ENCODE measurements at regions not wholly inside any gene's neighbourhood (a gene's known extent, or its start where the extent isn't known, plus 50 kb on each side); places are given as distances from the start of the nearest gene placed in this dataset.
"Not testable (repeated sequence)": the region's sequence is repeated elsewhere in the genome, so short reads cannot be mapped to it uniquely, and the experiment has no call there.

DNA sequence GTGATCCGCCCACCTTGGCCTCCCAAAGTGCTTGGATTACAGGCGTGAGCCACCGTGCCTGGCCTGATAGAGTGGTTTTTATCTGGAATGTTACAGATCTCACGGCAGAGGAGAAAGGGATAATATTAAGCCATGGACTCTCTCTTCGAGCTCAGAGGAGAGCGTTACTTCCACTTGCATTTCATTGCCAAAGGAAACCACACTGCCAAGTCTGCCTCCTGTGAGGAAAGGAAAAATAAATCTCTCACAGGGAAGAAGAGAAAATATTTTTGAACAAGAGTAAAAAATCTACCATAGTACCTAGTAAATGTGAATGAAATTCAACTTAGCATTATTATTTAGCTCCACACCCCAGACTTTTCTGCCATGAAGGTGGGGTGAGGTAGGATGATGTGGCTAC is 319.2 kb upstream of the PRICKLE1 start:
- H2AFZ ChIP-seq (replicated peaks): no peak overlapping the region
- H3K4me1 ChIP-seq: no peaks in the 10 kb centered on the region
- H3F3A ChIP-seq (ENCODE audit: low read depth): no peaks in the 10 kb centered on the region
- no peak for TF ChIP-seq EZH2 (IDR thresholded peaks at IDR 0.05)
- TF ChIP-seq, protein P1, sequence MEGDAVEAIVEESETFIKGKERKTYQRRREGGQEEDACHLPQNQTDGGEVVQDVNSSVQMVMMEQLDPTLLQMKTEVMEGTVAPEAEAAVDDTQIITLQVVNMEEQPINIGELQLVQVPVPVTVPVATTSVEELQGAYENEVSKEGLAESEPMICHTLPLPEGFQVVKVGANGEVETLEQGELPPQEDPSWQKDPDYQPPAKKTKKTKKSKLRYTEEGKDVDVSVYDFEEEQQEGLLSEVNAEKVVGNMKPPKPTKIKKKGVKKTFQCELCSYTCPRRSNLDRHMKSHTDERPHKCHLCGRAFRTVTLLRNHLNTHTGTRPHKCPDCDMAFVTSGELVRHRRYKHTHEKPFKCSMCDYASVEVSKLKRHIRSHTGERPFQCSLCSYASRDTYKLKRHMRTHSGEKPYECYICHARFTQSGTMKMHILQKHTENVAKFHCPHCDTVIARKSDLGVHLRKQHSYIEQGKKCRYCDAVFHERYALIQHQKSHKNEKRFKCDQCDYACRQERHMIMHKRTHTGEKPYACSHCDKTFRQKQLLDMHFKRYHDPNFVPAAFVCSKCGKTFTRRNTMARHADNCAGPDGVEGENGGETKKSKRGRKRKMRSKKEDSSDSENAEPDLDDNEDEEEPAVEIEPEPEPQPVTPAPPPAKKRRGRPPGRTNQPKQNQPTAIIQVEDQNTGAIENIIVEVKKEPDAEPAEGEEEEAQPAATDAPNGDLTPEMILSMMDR (IDR thresholded peaks at IDR 0.05): no peak
- no peak for TF ChIP-seq EZH2phosphoT487 (IDR thresholded peaks at IDR 0.05)
- H3K9ac ChIP-seq: no peak overlapping the region
- no peaks in the 10 kb centered on the region for H4K20me1 ChIP-seq (ENCODE audit: low read depth)
- Mint-ChIP-seq H3K27ac (no peak overlapping the region), H3K27me3 (ENCODE audit: insufficient read depth, low read depth) (peaks cover 4% of the 10 kb centered on the region), H3K4me3 (no peak overlapping the region), H3K4me1 (no peaks in the 10 kb centered on the region), H3K9me3 (no peaks in the 10 kb centered on the region), H3K36me3 (no peaks in the 10 kb centered on the region)
- no peaks in the 10 kb centered on the region for H3K27me3 ChIP-seq
- H3K4me2 ChIP-seq: no peak overlapping the region
- H3K79me2 ChIP-seq (ENCODE audit: low read depth): no peaks in the 10 kb centered on the region
- H3K9me3 ChIP-seq (ENCODE audit: low read depth): no peaks in the 10 kb centered on the region
- H3K36me3 ChIP-seq: no peaks in the 10 kb centered on the region
- H3K4me3 ChIP-seq: no peak overlapping the region
- DNase-seq (ENCODE audit: low spot score): no peak
- H3K27ac ChIP-seq: no peak overlapping the region

DNA sequence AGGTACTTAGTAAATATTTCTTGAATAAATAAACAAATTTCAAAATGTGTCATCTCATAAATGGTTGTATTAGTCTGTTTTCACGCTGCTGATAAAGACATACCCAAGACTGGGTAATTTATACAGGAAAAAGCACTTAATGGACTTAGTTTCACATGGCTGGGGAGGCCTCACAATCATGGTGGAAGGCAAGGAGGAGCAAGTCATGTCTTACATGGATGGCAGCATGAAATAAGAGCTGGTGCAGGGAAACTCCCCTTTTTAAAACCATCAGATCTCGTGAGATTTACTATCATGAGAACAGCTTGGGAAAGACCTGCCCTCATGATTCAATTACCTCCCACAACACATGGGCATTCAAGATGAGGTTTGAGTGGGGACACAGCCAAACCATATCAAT is 317.3 kb upstream of the PRICKLE1 start:
- not testable (repeated sequence) for H3K9me3 Mint-ChIP-seq; H3K27ac Mint-ChIP-seq; H3K4me1 Mint-ChIP-seq; H3K4me3 ChIP-seq; H4K20me1 ChIP-seq (ENCODE audit: low read depth); H3K27ac ChIP-seq; H3K4me1 ChIP-seq; H3F3A ChIP-seq (ENCODE audit: low read depth); H3K36me3 ChIP-seq; DNase-seq (ENCODE audit: low spot score); H3K9ac ChIP-seq; H3K4me2 ChIP-seq; H3K27me3 Mint-ChIP-seq (ENCODE audit: insufficient read depth, low read depth); H3K9me3 ChIP-seq (ENCODE audit: low read depth); H3K27me3 ChIP-seq; H3K4me3 Mint-ChIP-seq; H3K79me2 ChIP-seq (ENCODE audit: low read depth); H2AFZ ChIP-seq (replicated peaks); H3K36me3 Mint-ChIP-seq

DNA sequence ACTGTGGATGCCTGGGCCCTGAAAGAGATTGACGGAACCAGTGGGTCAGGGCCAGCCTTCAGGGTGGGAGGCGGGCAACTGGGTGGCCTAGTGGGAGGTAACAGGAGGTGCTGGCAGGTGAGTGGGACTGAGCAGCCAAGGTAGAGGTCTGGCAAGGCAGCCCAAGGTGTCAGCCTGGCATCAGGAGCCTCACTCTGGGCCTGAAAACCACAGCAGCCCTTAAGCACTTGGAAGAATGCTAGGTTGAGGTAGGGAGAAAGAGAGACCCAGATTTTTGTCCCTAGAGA is 315.8 kb upstream of the PRICKLE1 start:
- Histone ChIP-seq H3K36me3 (no peaks in the 10 kb centered on the region), H3K9me3 (ENCODE audit: low read depth) (no peaks in the 10 kb centered on the region), H4K20me1 (ENCODE audit: low read depth) (no peaks in the 10 kb centered on the region), H3K9ac (no peak overlapping the region), H3K4me2 (no peak overlapping the region), H2AFZ (replicated peaks) (no peak overlapping the region), H3K27ac (no peak overlapping the region), H3K79me2 (ENCODE audit: low read depth) (no peaks in the 10 kb centered on the region), H3F3A (ENCODE audit: low read depth) (no peaks in the 10 kb centered on the region), H3K27me3 (no peaks in the 10 kb centered on the region), H3K4me3 (no peak overlapping the region), H3K4me1 (no peaks in the 10 kb centered on the region)
- DNase-seq (ENCODE audit: low spot score): no peak
- H3K4me3 Mint-ChIP-seq: no peak overlapping the region
- H3K9me3 Mint-ChIP-seq: no peaks in the 10 kb centered on the region
- TF ChIP-seq, protein P1 (IDR thresholded peaks at IDR 0.05): no peak
- H3K27me3 Mint-ChIP-seq (ENCODE audit: insufficient read depth, low read depth): peaks cover 4% of the 10 kb centered on the region
- H3K4me1 Mint-ChIP-seq: no peaks in the 10 kb centered on the region
- no peaks in the 10 kb centered on the region for H3K36me3 Mint-ChIP-seq
- no peak overlapping the region for H3K27ac Mint-ChIP-seq

DNA sequence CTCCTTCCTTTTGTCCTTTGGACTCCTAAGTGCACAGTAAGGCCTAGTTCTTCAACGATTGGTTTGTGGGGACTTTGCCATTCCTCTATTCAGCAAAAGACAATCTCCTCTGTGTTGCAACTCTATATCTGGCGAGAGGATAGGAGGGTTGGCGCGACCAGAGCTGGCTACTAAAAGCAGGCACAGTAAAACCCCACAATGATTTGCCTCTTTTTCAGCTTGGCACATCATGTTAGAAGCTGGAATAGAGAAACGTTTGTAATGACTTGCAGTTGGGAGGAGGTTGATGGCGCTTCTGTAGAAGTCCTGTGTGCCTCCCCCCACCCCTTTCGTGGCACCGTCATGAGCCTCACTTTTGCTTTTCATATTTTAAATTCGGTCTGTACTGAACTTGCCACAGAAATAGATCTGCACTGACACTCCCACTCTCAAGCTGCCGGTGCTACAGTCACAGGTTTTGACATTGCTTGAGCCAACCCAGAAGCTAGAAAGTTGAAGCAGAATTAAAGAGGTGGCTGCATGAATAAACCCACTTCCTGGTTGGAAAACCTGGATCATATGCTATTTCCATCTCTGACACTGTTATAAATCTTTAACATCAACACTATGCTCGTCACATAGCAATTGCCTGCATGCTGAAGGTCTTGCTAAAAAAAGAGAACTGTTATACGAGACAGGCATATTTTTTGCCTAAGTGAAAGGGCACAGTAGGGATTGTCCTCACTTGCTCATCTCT is 315.3 kb upstream of the PRICKLE1 start:
- no peak for TF ChIP-seq EZH2 (IDR thresholded peaks at IDR 0.05)
- TF ChIP-seq, protein P1 (IDR thresholded peaks at IDR 0.05): no peak
- H3K36me3 Mint-ChIP-seq: no peaks in the 10 kb centered on the region
- H3K4me1 Mint-ChIP-seq: peaks cover under 1% of the 10 kb centered on the region
- H3F3A ChIP-seq (ENCODE audit: low read depth): no peaks in the 10 kb centered on the region
- H3K9me3 Mint-ChIP-seq: no peaks in the 10 kb centered on the region
- H3K27ac ChIP-seq: no peak overlapping the region
- H4K20me1 ChIP-seq (ENCODE audit: low read depth): no peaks in the 10 kb centered on the region
- H2AFZ ChIP-seq (replicated peaks): no peak overlapping the region
- no peaks in the 10 kb centered on the region for H3K36me3 ChIP-seq
- no peaks in the 10 kb centered on the region for H3K79me2 ChIP-seq (ENCODE audit: low read depth)
- H3K27me3 Mint-ChIP-seq (ENCODE audit: insufficient read depth, low read depth): peaks cover 4% of the 10 kb centered on the region
- no peaks in the 10 kb centered on the region for H3K9me3 ChIP-seq (ENCODE audit: low read depth)
- no peak overlapping the region for H3K4me3 Mint-ChIP-seq
- no peak overlapping the region for H3K27ac Mint-ChIP-seq
- no peaks in the 10 kb centered on the region for H3K27me3 ChIP-seq
- no peak overlapping the region for H3K4me3 ChIP-seq
- no peak for DNase-seq (ENCODE audit: low spot score)
- no peaks in the 10 kb centered on the region for H3K4me1 ChIP-seq
- no peak overlapping the region for H3K9ac ChIP-seq
- no peak overlapping the region for H3K4me2 ChIP-seq
